ENCODE measurements at regions not wholly inside any gene's neighbourhood (a gene's known extent, or its start where the extent isn't known, plus 50 kb on each side); places are given as distances from the start of the nearest gene placed in this dataset.

- DNase-seq (ENCODE audit: low read depth): no peak
Measured at GRCh38 chr12:107976331-107976730, 152.8 kb upstream of the WSCD2 start.

DNA sequence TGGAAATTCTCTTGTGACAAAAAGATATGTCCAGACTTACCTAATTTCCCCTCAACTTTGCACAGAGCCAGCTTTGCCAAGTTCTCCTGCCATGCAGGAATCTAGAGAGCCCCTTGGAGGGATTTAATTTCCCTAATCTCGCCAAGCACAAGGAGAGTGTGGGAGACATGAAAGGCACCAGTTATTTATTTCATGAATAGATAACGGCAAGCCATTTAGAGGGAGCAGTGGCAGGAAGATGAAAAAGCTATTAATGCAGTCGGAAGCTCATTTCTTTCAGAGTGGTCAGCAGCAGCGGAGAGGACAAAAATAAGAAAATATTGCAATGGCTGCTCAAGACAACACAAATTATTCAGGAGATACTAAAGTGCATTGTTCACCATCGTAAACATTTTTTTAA lies 150.9 kb upstream of the WSCD2 start:
- no peak for DNase-seq (ENCODE audit: low read depth)

GRCh38 chr12:107978641-107979040 lies 150.4 kb upstream of the WSCD2 start:
- no peak for DNase-seq (ENCODE audit: low read depth)

DNA sequence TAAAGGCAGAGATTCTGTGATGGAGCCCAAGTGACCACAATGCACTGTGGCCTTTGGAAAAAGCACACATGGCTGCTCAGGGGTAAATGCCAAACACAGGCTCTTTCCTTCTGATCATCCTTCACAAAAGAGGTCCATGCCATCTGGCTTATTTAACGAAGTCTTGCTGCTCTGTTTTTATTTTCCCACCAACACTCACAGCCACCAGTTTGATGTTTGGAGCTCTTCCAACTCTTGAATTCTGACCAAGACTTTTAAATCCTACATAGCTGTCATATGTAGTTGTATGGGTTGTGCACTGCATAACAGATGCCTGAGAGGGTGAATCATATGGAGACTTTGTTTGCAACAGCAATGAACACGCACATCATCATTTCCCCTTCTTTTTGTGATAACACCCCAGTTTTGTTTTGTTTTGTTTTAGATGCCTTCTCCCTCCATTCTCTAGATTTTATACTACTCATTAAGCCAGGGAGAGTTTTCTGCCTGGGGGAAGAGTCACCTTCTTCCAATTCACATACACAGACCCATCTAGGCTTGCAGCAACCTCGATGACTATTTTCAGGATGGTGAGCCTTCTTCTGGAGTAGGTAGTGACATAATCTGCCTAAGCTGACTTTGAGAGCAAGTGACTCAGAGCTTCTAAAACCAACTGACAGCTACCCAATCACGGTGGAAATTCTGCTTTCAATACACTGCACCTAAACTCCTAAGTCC lies 145.2 kb upstream of the WSCD2 start:
- peak; percentile 2 for DNase-seq (ENCODE audit: low read depth)

DNA sequence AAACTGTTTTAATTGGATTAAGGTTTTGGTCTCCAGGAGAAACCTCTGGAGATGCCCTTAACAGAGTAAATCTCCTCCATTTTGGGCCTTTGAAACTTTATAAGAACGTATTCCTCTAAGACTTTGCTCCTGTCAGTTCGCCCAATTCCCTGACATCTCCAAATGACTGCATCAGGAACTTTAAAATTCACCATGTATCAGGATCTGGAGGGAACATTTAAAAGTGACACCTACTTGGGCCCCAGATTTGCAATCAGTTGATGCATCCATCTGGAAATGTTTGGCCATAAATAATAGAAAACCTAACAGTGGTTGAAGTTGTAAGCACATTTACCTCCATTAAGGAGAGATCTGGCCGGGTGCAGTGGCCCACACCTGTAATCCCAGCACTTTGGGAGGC lies 144.1 kb upstream of the WSCD2 start:
- no peak for DNase-seq (ENCODE audit: low read depth)

DNA sequence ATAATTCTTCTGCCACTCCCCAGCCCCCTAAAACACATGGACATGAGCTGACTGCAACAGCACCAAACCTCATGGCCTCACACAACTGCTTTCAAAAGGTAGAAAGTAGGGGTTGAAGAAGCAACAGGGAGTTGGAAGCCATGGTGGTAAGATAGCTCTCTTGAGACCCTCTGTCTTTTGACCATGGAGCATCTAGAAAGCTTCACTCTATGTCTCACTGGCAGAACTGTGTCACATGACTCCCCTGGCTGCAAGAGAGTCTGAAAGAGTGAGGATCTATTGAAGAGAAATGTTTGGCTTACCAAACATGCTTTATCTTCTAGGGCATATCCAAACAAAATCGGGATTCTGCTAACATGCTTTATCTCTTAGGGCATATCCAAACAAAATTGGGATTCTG lies 142.9 kb upstream of the WSCD2 start:
- DNase-seq (ENCODE audit: low read depth): no peak

DNA sequence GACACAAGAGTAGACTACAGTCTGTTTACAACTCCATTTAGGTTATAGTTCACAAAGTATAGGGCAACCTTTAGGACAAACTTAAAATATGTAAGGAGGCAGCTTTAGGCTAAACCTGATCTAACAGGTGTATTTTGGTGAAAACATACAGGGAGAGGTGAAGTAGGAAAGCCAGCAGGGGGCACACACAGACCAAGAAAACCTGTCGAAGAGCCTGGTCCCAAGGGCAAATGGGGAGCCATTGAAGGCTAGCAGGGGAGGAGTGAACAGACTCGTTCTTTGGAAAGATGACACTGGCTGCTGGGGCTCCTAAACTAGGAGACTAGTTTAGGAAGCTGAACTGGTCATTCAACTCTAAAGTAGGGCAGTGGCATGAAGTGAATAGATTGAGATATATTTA lies 138.8 kb upstream of the WSCD2 start:
- DNase-seq (ENCODE audit: low read depth): peak; percentile 10

DNA sequence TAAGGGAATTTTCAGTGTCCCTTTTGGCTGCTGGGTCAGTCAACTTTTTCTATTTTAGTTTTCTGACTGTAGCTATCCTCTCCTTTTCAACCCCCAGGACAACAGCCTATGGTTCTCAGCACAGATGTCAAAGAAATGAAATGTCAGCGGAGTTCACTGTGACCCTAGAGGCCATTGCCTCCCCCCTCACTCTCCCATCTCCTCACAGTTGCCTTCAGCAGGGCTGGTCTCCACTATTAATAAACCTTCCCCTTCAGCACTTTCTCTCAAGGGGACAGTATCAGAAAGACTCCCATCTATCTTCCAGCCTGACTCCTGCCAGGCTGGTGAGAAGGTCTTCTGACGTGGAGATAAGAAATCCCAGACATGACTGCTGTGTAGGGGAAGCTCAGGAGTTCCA lies 137.1 kb upstream of the WSCD2 start:
- no peak for DNase-seq (ENCODE audit: low read depth)

DNA sequence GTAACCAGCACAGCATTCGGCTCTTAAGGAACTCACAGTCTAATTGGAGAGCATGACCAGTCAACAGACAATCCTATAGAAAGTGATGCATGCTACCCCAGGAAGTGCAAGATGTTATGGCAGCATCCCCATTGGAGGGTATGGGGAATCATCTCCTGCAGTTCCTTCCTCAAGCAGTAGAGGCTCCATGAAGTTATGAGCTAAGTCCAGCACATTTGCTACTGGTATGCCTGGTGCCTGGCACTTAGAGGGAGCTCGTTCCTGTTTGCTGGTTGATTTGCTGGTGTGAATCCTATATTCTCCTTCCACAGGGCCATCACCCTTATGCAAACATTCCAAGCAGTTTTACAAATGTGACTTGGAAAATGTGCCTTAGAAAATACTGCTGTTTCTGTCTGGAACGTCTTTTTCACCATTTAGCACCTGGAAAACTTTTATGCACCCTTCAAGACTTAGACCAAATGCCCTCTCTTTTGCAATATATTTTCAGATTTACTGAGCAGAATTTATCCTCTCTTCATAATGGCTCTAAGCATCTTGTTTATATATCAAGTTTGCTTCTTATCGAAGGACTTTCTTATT lies 136.1 kb upstream of the WSCD2 start:
- DNase-seq (ENCODE audit: low read depth): peak; percentile 34

- DNase-seq (ENCODE audit: low read depth): no peak
Measured at GRCh38 chr12:107998863-107999262, 130.2 kb upstream of the WSCD2 start.

DNA sequence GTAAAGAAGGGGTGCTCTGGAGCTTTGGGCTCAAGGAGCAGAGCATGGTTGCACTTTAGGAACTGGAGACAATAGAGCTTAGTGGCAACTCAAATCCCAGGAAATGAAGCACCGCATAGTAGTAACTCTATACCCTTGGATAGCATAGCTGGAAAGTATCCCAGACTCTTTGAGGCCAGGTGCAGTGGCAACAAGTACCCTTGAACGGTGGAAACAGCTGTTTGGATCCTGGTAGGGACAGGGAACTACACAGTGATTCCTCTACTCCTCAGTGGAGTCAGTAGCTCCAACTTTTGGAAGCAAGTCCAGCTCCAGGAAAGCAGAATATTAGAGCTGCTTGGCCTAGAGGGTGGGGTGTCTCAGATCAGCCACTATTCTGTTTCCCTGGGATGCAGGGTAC lies 129.0 kb upstream of the WSCD2 start:
- no peak for DNase-seq (ENCODE audit: low read depth)

DNA sequence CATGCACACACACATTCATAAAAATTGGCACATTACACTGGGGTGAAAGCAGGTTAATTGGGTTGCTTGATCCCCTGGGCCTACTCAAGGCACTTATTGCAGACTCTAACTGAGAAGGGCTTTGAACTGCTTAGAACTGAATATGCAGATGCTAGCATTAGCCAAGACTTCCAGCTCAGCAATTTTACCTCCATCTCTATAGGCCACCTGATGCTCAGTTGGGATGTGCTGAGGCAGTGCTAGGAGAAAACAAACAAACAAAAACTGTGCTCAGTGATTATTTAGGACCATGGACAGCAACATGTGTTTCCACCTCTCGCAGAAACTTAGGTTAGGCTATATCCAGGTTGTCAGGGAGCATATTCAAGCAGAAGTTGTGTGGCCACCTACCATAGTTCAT lies 124.8 kb upstream of the WSCD2 start:
- DNase-seq (ENCODE audit: low read depth): no peak

DNA sequence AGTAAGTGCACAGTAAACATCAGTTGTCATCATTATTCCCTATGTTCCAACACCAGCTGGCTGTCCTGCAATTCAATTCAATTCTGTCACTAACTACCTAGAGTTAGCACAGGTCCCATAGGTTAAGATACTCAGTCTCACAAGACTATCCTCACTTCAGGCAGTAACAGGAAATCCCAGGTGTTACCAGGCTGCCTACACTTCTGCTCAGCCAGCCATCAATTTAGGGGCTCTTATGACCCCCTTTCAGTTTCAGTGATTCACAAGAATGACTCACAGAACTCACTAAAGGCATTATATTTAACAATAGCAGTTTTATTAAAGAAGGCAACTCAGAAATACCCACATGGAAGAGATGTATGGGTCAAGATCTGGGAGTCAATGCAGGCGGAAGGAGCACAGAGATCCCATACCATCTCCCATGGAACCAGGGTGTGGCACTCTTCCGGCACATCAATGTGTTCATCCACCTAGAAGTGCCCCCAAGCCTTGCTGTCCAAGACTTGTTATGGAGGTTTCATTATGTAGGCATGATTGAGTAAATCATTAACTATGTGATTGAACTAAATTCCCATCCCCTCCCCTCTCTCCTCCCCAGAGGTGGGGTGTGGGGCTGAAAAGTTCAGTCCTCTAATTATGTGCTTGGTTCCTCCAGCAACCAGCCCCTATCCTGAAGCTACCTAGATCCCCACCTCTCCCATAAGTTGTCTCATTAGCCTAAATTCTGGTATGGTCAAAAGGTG lies 120.8 kb upstream of the WSCD2 start:
- no peak for DNase-seq (ENCODE audit: low read depth)

DNA sequence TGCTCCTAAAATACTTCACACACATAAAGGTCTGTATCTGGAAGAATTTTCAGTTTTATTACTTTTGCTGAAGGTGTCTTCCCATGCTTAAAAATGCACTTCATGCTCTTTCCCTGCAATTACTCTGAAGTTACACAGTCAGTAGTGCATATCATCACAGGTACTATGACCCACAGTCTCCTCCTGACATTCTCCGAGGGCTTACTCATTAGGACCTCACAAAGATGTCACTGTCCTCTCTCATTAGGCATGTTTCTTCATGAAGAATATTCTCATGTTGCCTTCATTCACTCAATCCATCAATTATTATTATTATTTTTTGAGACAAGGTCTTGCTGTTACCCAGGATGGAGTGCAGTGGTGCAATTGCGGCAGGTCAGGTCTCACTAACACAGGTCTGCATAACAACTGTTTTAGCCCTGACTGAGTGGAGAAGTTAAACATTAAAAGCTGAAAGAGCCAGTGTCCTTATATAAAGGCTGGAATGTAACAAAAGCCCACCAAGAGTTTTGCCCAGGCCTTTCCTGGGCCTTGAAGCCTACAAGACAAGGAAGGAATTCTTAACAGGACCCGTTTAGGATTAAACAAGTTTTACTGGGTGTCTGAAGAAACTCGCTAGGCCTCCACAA lies 119.5 kb upstream of the WSCD2 start:
- no peak for DNase-seq (ENCODE audit: low read depth)

DNA sequence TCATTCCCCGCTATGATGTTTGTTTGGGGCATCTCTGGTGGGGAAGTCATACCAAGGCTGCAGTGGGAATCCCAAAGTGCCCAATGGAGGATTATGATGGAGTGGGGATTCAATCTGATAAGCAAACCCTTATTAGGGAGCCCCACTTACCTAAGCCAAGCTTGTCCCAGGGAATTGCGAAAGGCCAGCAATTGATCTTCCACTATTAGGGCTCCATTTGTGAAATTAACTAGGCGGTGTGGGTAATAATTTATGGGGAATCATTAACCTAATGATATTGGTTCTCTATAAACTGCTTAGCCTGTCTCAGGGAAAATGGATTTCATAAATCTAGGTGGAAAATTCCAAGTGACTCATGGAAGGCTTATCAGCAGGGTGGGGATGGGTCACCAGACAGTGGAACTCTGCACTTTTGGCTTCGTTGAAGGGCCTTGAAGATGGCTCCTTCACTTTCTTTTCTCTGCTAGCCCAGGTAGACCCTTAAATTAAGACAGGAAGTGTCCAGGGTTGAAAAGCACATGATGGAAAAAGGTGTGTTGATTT lies 113.0 kb upstream of the WSCD2 start:
- no peak for DNase-seq (ENCODE audit: low read depth)

- DNase-seq (ENCODE audit: low read depth): no peak
Measured at GRCh38 chr12:108017472-108018057, 111.5 kb upstream of the WSCD2 start.

GRCh38 chr12:108019862-108020261 lies 109.2 kb upstream of the WSCD2 start:
- DNase-seq (ENCODE audit: low read depth): no peak

DNA sequence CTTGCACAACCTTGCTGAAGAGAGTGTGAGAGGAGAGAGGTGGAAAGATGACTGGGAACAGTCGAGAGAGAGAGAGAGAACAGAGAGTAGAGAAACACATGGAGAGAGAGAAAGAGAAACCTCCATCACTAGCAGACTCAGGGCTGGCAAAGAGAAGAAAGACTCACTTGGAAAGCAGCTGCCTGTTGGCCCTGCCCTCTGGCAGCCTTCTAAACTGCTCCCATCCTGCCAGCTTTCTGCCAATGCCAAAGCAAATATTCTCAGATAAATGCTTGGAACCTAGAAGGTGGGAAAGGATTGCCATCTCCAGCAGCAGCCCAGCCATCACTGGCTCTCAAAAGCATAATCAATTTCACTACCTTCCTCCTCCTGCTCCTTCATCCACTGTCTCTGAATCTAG lies 107.9 kb upstream of the WSCD2 start:
- no peak for DNase-seq (ENCODE audit: low read depth)

GRCh38 chr12:108021949-108022522 lies 107.1 kb upstream of the WSCD2 start:
- no peak for DNase-seq (ENCODE audit: low read depth)

GRCh38 chr12:108029051-108029835 lies 99.8 kb upstream of the WSCD2 start:
- DNase-seq (ENCODE audit: low read depth): no peak

DNA sequence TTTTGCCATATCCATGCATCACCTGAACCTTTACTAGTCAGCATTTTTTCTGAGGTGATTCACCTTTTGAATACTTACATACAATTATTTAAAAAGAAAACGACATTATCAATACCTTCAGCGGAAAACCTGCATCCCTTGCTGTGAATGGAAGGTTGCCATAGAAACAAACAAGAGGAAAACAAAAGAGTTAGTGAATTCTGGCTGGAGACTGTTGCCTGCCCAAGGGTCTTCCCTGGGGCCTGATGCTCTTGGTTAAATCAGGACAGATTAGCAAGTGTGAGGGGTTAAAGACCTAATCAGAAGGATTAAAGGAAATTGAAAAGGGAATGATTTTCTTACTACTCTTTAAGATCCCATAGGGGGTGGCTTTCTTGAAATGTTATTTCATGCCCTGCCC lies 96.0 kb upstream of the WSCD2 start:
- DNase-seq (ENCODE audit: low read depth): no peak

All from M059J (cell line).